ENCODE measurements at regions not wholly inside any gene's neighbourhood (a gene's known extent, or its start where the extent isn't known, plus 50 kb on each side); places are given as distances from the start of the nearest gene placed in this dataset.
"Not testable (repeated sequence)": the region's sequence is repeated elsewhere in the genome, so short reads cannot be mapped to it uniquely, and the experiment has no call there.

DNA sequence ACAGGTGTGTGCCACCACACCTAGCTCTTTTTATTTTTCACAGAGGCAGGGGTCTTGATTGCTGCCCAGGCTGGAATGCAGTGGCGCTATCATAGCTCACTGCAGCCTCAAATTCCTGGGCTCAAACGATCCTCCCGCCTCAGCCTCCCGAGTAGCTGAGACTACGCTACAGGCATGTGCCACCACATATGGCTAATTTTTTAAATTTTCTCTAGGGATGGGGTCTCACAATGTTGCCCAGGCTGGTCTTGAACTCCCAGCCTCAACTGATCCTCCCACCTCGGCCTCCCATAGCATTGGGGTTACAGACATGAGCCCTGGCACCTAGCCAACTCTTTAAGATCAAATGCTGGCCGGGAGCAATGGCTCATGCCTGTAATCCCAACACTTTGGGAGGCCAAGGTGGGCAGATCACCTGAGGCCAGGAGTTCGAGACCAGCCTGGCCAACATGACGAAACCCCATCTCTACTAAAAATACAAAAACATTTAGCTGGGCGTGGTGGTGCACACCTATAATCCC, 50.6 kb upstream of the MYL10 start:
- not testable (repeated sequence) for H3K27me3 Mint-ChIP-seq; H3K4me1 Mint-ChIP-seq (ENCODE audit: low read depth); H3K4me3 Mint-ChIP-seq; H3K27ac Mint-ChIP-seq; H3K36me3 Mint-ChIP-seq (ENCODE audit: low read depth); ATAC-seq; DNase-seq; H3K9me3 Mint-ChIP-seq
- ChIA-PET CTCF (interaction anchor here (1.2 kb wide), 1 partner anchor 138 kb away, joined by 3 read pairs; no protein-coding TSS in a partner anchor), POLR2A (interaction anchor here (0.6 kb wide), 1 partner anchor 302 kb away, joined by 3 read pairs; no protein-coding TSS in a partner anchor)
- intact Hi-C loops (cut with micrococcal nuclease) = loop anchor here (10.0 kb wide), 1 partner anchor 555 kb away; no protein-coding TSS in a partner anchor

GRCh38 chr7:101680406-101681145, 51.5 kb upstream of the MYL10 start:
- DNase-seq = no peak
- no peaks in the 10 kb centered on the region for H3K9me3 Mint-ChIP-seq
- no peaks in the 10 kb centered on the region for H3K36me3 Mint-ChIP-seq (ENCODE audit: low read depth)
- H3K27me3 Mint-ChIP-seq = no peaks in the 10 kb centered on the region
- intact Hi-C loops (cut with micrococcal nuclease) = loop anchor here (10.0 kb wide), 1 partner anchor 554 kb away; no protein-coding TSS in a partner anchor
- H3K4me3 Mint-ChIP-seq = no peak overlapping the region
- H3K27ac Mint-ChIP-seq = no peak overlapping the region
- ChIA-PET POLR2A (interaction anchor here (0.6 to 0.9 kb wide), 2 partner anchors 301 to 735 kb away, joined by 3 read pairs; no protein-coding TSS in a partner anchor), CTCF (interaction anchor here (1.2 kb wide), 1 partner anchor 138 kb away, joined by 3 read pairs; no protein-coding TSS in a partner anchor)
- no peak for ATAC-seq
- no peaks in the 10 kb centered on the region for H3K4me1 Mint-ChIP-seq (ENCODE audit: low read depth)
- no peak for TF ChIP-seq CTCF (IDR thresholded peaks at IDR 0.05)

- intact Hi-C loops (cut with micrococcal nuclease) = loop anchor here (10.0 kb wide), 1 partner anchor 553 kb away; no protein-coding TSS in a partner anchor
- H3K27me3 Mint-ChIP-seq = no peaks in the 10 kb centered on the region
- DNase-seq (no peak), ATAC-seq (no peak)
- ChIA-PET CTCF (no interaction called here), POLR2A (interaction anchor here (0.9 kb wide), 1 partner anchor 734 kb away, joined by 3 read pairs; no protein-coding TSS in a partner anchor)
- TF ChIP-seq CTCF (IDR thresholded peaks at IDR 0.05) = no peak
- no peaks in the 10 kb centered on the region for H3K36me3 Mint-ChIP-seq (ENCODE audit: low read depth)
- no peak overlapping the region for H3K4me3 Mint-ChIP-seq
- H3K4me1 Mint-ChIP-seq (ENCODE audit: low read depth) = no peaks in the 10 kb centered on the region
- H3K27ac Mint-ChIP-seq = no peak overlapping the region
- no peaks in the 10 kb centered on the region for H3K9me3 Mint-ChIP-seq
These were observed 52.3 kb upstream of the MYL10 start for GRCh38 chr7:101681170-101682007.

GRCh38 chr7:101684983-101685330, 55.9 kb upstream of the MYL10 start:
- Mint-ChIP-seq H3K36me3 (ENCODE audit: low read depth) (no peaks in the 10 kb centered on the region), H3K27ac (no peak overlapping the region), H3K27me3 (no peaks in the 10 kb centered on the region), H3K9me3 (no peaks in the 10 kb centered on the region), H3K4me1 (ENCODE audit: low read depth) (no peaks in the 10 kb centered on the region), H3K4me3 (no peak overlapping the region)
- ATAC-seq = no peak
- TF ChIP-seq CTCF (IDR thresholded peaks at IDR 0.05) = no peak
- POLR2A ChIA-PET = no interaction called here
- CTCF ChIA-PET = no interaction called here
- intact Hi-C loops (cut with micrococcal nuclease) = loop anchor here (10.0 kb wide), 1 partner anchor 550 kb away; no protein-coding TSS in a partner anchor
- no peak for DNase-seq

DNA sequence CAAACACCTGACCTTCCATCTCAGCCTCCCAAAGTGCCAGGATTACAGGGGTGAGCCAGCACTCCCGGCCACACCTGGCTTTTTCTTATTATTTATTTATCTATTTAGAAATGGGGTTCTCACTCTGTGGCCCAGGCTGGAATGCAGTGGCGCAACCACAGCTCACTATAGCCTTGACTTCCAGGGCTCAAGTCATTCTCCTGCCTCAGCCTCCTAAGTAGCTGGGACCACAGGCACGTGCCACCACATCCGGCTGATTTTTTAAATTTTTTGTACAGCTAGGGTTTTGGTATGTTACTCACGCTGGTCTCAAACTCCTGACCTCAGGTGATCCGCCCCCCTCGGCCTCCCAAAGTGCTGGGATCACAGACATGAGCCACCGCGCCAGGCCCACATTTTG, 56.9 kb upstream of the MYL10 start:
- intact Hi-C loops (cut with micrococcal nuclease) = loop anchor here (10.0 kb wide), 1 partner anchor 549 kb away; no protein-coding TSS in a partner anchor
- no peak overlapping the region for H3K4me3 Mint-ChIP-seq
- no peaks in the 10 kb centered on the region for H3K27me3 Mint-ChIP-seq
- H3K9me3 Mint-ChIP-seq = no peaks in the 10 kb centered on the region
- no peak for TF ChIP-seq CTCF (IDR thresholded peaks at IDR 0.05)
- ChIA-PET POLR2A (interaction anchor here (0.6 kb wide), 2 partner anchors 210 to 295 kb away, joined by 3 to 4 read pairs; no protein-coding TSS in a partner anchor), CTCF (interaction anchor here (1.3 kb wide), 1 partner anchor 126 kb away, joined by 5 read pairs; no protein-coding TSS in a partner anchor)
- no peaks in the 10 kb centered on the region for H3K4me1 Mint-ChIP-seq (ENCODE audit: low read depth)
- no peaks in the 10 kb centered on the region for H3K36me3 Mint-ChIP-seq (ENCODE audit: low read depth)
- no peak overlapping the region for H3K27ac Mint-ChIP-seq
- ATAC-seq (no peak), DNase-seq (no peak)
